ENCODE measurements at regions not wholly inside any gene's neighbourhood (a gene's known extent, or its start where the extent isn't known, plus 50 kb on each side); places are given as distances from the start of the nearest gene placed in this dataset.

DNA sequence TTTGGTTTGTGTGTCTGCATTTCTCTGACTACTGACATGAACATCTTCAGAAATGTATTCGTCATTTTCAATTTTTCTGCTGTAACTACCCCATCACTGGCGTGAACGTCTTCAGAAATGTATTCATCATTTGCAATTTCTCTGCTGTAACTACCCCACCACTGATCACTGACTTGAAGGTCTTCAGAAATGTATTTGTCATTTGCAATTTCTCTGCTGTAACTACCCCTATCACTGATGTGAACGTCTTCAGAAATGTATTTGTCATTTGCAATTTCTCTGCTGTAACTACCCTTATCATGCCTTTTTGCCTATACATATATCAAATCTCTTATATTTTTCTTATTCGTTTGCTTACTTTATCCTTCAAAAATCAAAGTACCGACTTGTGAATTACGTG lies 274.0 kb downstream of the EFNB2 start (continued):
- no peak for TF ChIP-seq REST (IDR thresholded peaks at IDR 0.05; ENCODE audit: unreplicated experiment)
- TF ChIP-seq EZH2 (IDR thresholded peaks at IDR 0.05; ENCODE audit: low read depth, unreplicated experiment), result no peak
- no peak for TF ChIP-seq EZH2phosphoT487 (IDR thresholded peaks at IDR 0.05; ENCODE audit: unreplicated experiment)
- TF ChIP-seq NANOG (IDR thresholded peaks at IDR 0.05; ENCODE audit: borderline replicate concordance), result no peak
- no peak for TF ChIP-seq CREB1 (CRISPR knock-in tag; IDR thresholded peaks at IDR 0.05; ENCODE audit: low read depth)

DNA sequence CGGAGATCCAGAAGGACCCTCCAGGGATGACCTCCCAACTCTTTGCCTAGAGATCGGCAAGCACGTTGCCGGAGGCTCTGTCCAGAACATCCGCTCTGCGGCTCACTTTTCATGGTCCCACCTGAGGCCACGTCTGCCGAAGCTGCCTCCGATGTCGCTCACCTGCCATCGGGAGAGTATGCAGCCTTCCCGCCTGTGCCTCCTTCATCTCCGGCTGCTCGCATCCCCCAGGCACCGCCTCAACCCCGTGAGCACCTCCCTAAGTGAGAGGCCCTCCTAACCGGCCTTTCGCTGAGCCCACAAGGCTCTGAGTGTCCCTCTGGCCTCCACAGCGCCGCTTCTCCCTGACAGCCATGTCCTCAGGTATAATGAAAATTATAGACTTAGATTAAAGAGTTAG lies 275.1 kb downstream of the EFNB2 start:
- H3K9me2 ChIP-seq (ENCODE audit: insufficient read depth), result peaks cover 4% of the 10 kb centered on the region; the same call in 1 of the 2 replicates
- DNase-seq (ENCODE audit: low spot score) (no peak), ATAC-seq (no peak)
- no peaks in the 10 kb centered on the region for H3K79me2 ChIP-seq (replicated peaks; ENCODE audit: insufficient read depth)
- TF ChIP-seq NANOG (IDR thresholded peaks at IDR 0.05; ENCODE audit: borderline replicate concordance) (no peak), CREB1 (CRISPR knock-in tag; IDR thresholded peaks at IDR 0.05; ENCODE audit: low read depth) (no peak)
- H3F3A ChIP-seq (replicated peaks; ENCODE audit: low read depth), result no peaks in the 10 kb centered on the region
- H3K9me3 Mint-ChIP-seq, result peaks cover 13% of the 10 kb centered on the region
- H3K36me3 ChIP-seq (ENCODE audit: insufficient read depth), result no peaks in the 10 kb centered on the region
- H3K27me3 ChIP-seq (ENCODE audit: insufficient read depth), result no peaks in the 10 kb centered on the region
- no peaks in the 10 kb centered on the region for H4K20me1 ChIP-seq (replicated peaks; ENCODE audit: insufficient read depth)
- no peak overlapping the region for H3K4me2 ChIP-seq
- H3K27ac ChIP-seq (ENCODE audit: low read depth), result no peak overlapping the region
- H3K4me3 ChIP-seq, result no peak overlapping the region
- H3K4me3 Mint-ChIP-seq, result no peak overlapping the region
- H3K4me1 ChIP-seq (ENCODE audit: insufficient read depth), result no peaks in the 10 kb centered on the region
- H3K27ac Mint-ChIP-seq, result no peak overlapping the region
- H3K36me3 Mint-ChIP-seq (ENCODE audit: low read depth), result peaks cover 11% of the 10 kb centered on the region; the same call in 2 of the 3 replicates
- no peak overlapping the region for H2AFZ ChIP-seq
- H3K4me1 Mint-ChIP-seq, result no peaks in the 10 kb centered on the region; the same call in 2 of the 3 replicates
- peaks cover 3% of the 10 kb centered on the region for H3K27me3 Mint-ChIP-seq (ENCODE audit: insufficient read depth, low read depth, poor library complexity)

GRCh38 chr13:106259928-106260327 lies 275.5 kb downstream of the EFNB2 start:
- Histone ChIP-seq H2AFZ (no peak overlapping the region), H3K4me3 (no peak overlapping the region), H3K9me2 (ENCODE audit: insufficient read depth) (peaks cover 5% of the 10 kb centered on the region; the same call in 1 of the 2 replicates), H3K36me3 (ENCODE audit: insufficient read depth) (no peaks in the 10 kb centered on the region), H4K20me1 (replicated peaks; ENCODE audit: insufficient read depth) (no peaks in the 10 kb centered on the region), H3F3A (replicated peaks; ENCODE audit: low read depth) (no peaks in the 10 kb centered on the region), H3K4me1 (ENCODE audit: insufficient read depth) (no peaks in the 10 kb centered on the region), H3K27ac (ENCODE audit: low read depth) (no peak overlapping the region), H3K4me2 (no peak overlapping the region), H3K79me2 (replicated peaks; ENCODE audit: insufficient read depth) (no peaks in the 10 kb centered on the region), H3K27me3 (ENCODE audit: insufficient read depth) (no peaks in the 10 kb centered on the region)
- H3K36me3 Mint-ChIP-seq (ENCODE audit: low read depth), result peaks cover 11% of the 10 kb centered on the region; the same call in 2 of the 3 replicates
- ATAC-seq, result no peak
- H3K4me1 Mint-ChIP-seq, result no peaks in the 10 kb centered on the region; the same call in 2 of the 3 replicates
- DNase-seq (ENCODE audit: low spot score), result no peak
- no peak overlapping the region for H3K27ac Mint-ChIP-seq
- H3K4me3 Mint-ChIP-seq, result no peak overlapping the region
- peaks cover 13% of the 10 kb centered on the region for H3K9me3 Mint-ChIP-seq
- peaks cover 3% of the 10 kb centered on the region for H3K27me3 Mint-ChIP-seq (ENCODE audit: insufficient read depth, low read depth, poor library complexity)
- TF ChIP-seq EZH2 (IDR thresholded peaks at IDR 0.05; ENCODE audit: low read depth, unreplicated experiment) (no peak), ETS1 (IDR thresholded peaks at IDR 0.05) (no peak), NANOG (IDR thresholded peaks at IDR 0.05; ENCODE audit: borderline replicate concordance) (no peak), CTCF (conservative IDR thresholded peaks at IDR 0.05; ENCODE audit: low read depth in 2 of 2) (no peak), ZNF331 (CRISPR knock-in tag; IDR thresholded peaks at IDR 0.05; ENCODE audit: low read depth) (no peak), EZH2phosphoT487 (IDR thresholded peaks at IDR 0.05; ENCODE audit: unreplicated experiment) (no peak), JUNB (IDR thresholded peaks at IDR 0.05; ENCODE audit: unreplicated experiment) (no peak), ZNF114 (CRISPR knock-in tag; IDR thresholded peaks at IDR 0.05) (no peak), STAT1 (IDR thresholded peaks at IDR 0.05; ENCODE audit: unreplicated experiment) (no peak), POLR2AphosphoS5 (IDR thresholded peaks at IDR 0.05; ENCODE audit: low read depth) (no peak)

All from GM23338 (cell line).